ENCODE measurements at regions not wholly inside any gene's neighbourhood (a gene's known extent, or its start where the extent isn't known, plus 50 kb on each side); places are given as distances from the start of the nearest gene placed in this dataset.

- H3K27me3 ChIP-seq (ENCODE audit: insufficient read depth, low read depth): no peaks in the 10 kb centered on the region
- TF ChIP-seq, protein P1, sequence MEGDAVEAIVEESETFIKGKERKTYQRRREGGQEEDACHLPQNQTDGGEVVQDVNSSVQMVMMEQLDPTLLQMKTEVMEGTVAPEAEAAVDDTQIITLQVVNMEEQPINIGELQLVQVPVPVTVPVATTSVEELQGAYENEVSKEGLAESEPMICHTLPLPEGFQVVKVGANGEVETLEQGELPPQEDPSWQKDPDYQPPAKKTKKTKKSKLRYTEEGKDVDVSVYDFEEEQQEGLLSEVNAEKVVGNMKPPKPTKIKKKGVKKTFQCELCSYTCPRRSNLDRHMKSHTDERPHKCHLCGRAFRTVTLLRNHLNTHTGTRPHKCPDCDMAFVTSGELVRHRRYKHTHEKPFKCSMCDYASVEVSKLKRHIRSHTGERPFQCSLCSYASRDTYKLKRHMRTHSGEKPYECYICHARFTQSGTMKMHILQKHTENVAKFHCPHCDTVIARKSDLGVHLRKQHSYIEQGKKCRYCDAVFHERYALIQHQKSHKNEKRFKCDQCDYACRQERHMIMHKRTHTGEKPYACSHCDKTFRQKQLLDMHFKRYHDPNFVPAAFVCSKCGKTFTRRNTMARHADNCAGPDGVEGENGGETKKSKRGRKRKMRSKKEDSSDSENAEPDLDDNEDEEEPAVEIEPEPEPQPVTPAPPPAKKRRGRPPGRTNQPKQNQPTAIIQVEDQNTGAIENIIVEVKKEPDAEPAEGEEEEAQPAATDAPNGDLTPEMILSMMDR (conservative IDR thresholded peaks at IDR 0.05; ENCODE audit: low read depth, low read length): no peak
- H3K4me1 ChIP-seq (ENCODE audit: low read depth, poor library complexity, severe bottlenecking): no peaks in the 10 kb centered on the region
- no peaks in the 10 kb centered on the region for H3K79me2 ChIP-seq (ENCODE audit: insufficient read depth, low read depth)
- no peak overlapping the region for H3K4me3 ChIP-seq (IDR thresholded peaks at IDR 0.05; ENCODE audit: insufficient read depth, low read depth, low read length)
- no peak overlapping the region for H3K27ac ChIP-seq
- H3K9ac ChIP-seq: no peak overlapping the region
- no peak overlapping the region for H2AFZ ChIP-seq (ENCODE audit: low read depth)
- no peak overlapping the region for H3K4me2 ChIP-seq
- no peaks in the 10 kb centered on the region for H4K20me1 ChIP-seq (ENCODE audit: insufficient read depth)
- H3K36me3 ChIP-seq (ENCODE audit: insufficient read depth): no peaks in the 10 kb centered on the region
Observed at GRCh38 chr1:199509456-199509855, 518.1 kb upstream of the NR5A2 start.

GRCh38 chr1:199510314-199510713 lies 517.2 kb upstream of the NR5A2 start:
- TF ChIP-seq, protein P1 (conservative IDR thresholded peaks at IDR 0.05; ENCODE audit: low read depth, low read length): no peak
- H3K36me3 ChIP-seq (ENCODE audit: insufficient read depth): no peaks in the 10 kb centered on the region
- H3K9ac ChIP-seq: no peak overlapping the region
- no peak overlapping the region for H3K4me2 ChIP-seq
- no peak overlapping the region for H2AFZ ChIP-seq (ENCODE audit: low read depth)
- H3K27ac ChIP-seq: no peak overlapping the region
- H4K20me1 ChIP-seq (ENCODE audit: insufficient read depth): no peaks in the 10 kb centered on the region
- no peaks in the 10 kb centered on the region for H3K79me2 ChIP-seq (ENCODE audit: insufficient read depth, low read depth)
- no peak overlapping the region for H3K4me3 ChIP-seq (IDR thresholded peaks at IDR 0.05; ENCODE audit: insufficient read depth, low read depth, low read length)
- H3K4me1 ChIP-seq (ENCODE audit: low read depth, poor library complexity, severe bottlenecking): no peaks in the 10 kb centered on the region
- no peaks in the 10 kb centered on the region for H3K27me3 ChIP-seq (ENCODE audit: insufficient read depth, low read depth)

GRCh38 chr1:199512037-199512710 lies 515.3 kb upstream of the NR5A2 start:
- Histone ChIP-seq H3K4me3 (IDR thresholded peaks at IDR 0.05; ENCODE audit: insufficient read depth, low read depth, low read length) (no peak overlapping the region), H3K27me3 (ENCODE audit: insufficient read depth, low read depth) (no peaks in the 10 kb centered on the region), H3K9ac (no peak overlapping the region), H2AFZ (ENCODE audit: low read depth) (no peak overlapping the region), H4K20me1 (ENCODE audit: insufficient read depth) (no peaks in the 10 kb centered on the region), H3K4me1 (ENCODE audit: low read depth, poor library complexity, severe bottlenecking) (no peaks in the 10 kb centered on the region), H3K4me2 (no peak overlapping the region), H3K36me3 (ENCODE audit: insufficient read depth) (no peaks in the 10 kb centered on the region), H3K79me2 (ENCODE audit: insufficient read depth, low read depth) (no peaks in the 10 kb centered on the region), H3K27ac (no peak overlapping the region)
- TF ChIP-seq, protein P1 (conservative IDR thresholded peaks at IDR 0.05; ENCODE audit: low read depth, low read length): no peak

- Histone ChIP-seq H3K4me2 (no peak overlapping the region), H3K4me3 (IDR thresholded peaks at IDR 0.05; ENCODE audit: insufficient read depth, low read depth, low read length) (no peak overlapping the region)
Observed at GRCh38 chr1:199515261-199515660, 512.2 kb upstream of the NR5A2 start.

More at GRCh38 chr1:199515261-199515660, 512.2 kb upstream of the NR5A2 start:
- H3K27ac ChIP-seq: no peak overlapping the region
- H3K27me3 ChIP-seq (ENCODE audit: insufficient read depth, low read depth): no peaks in the 10 kb centered on the region
- H3K36me3 ChIP-seq (ENCODE audit: insufficient read depth): no peaks in the 10 kb centered on the region
- TF ChIP-seq, protein P1 (conservative IDR thresholded peaks at IDR 0.05; ENCODE audit: low read depth, low read length): no peak
- no peaks in the 10 kb centered on the region for H4K20me1 ChIP-seq (ENCODE audit: insufficient read depth)
- no peak overlapping the region for H3K9ac ChIP-seq
- H2AFZ ChIP-seq (ENCODE audit: low read depth): no peak overlapping the region
- peaks cover 6% of the 10 kb centered on the region for H3K4me1 ChIP-seq (ENCODE audit: low read depth, poor library complexity, severe bottlenecking)
- H3K79me2 ChIP-seq (ENCODE audit: insufficient read depth, low read depth): no peaks in the 10 kb centered on the region
